Tibial nerve (tissue), 3 donors: ENCODE measurements at regions not wholly inside any gene's neighbourhood (a gene's known extent, or its start where the extent isn't known, plus 50 kb on each side); places are given as distances from the start of the nearest gene placed in this dataset.
A peak's percentile ranks its signal among the peaks of the same experiment; 100 is the strongest.

Experiments used
- POLR2A ChIP-seq, 2 donors: fragments of 450-650 bp; IDR thresholded peaks; one replicate each; pipeline ENCODE4 v1.6.1; 2017; ENCODE audit warnings: antibody characterized with exemption in 2 of 2, mild to moderate bottlenecking in 2 of 2, moderate library complexity in 2 of 2
- TF ChIP-seq, protein P1 (sequence below), 5 experiments: fragments of 200-600 bp in 3 of 5; fragments of 450-650 bp in 2 of 5; sonication (generic) in 3 of 5; IDR thresholded peaks; one replicate each; pipeline ENCODE4 v1.5.1; 2016 to 2019; ENCODE audit warnings: antibody characterized with exemption in 5 of 5, mild to moderate bottlenecking in 3 of 5, moderate library complexity in 2 of 5

DNA sequence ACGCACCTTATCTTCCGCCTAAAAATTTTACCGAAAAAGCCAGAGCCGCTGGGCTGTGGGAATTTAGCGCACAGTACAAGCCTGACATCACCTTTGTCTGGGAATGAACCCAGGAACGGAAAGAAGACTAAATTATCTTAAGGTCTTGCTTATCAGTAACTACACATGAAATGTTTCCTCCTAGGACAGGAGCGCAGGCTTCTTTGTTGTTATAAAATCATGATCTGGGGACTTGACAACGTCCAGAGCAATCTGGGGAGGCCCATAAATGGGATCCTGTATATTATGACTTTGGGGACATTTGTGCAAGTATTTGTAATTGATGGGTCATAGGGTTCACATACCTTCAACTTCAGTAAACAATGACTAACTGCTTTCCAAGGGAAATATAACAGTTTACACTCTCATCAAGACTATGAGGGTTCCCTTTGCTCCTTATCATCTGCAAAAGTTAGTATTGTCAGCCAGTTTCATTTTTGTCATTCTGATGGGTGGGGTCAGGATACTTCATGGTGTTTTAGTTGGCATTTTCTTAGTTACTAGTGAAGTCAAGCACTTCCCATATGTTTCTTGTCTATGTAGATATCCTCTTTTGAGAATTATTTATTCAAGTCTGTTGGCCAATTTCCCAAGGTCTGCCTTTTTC lies 213.9 kb upstream of the PFN2 start:
- TF ChIP-seq, protein P1, sequence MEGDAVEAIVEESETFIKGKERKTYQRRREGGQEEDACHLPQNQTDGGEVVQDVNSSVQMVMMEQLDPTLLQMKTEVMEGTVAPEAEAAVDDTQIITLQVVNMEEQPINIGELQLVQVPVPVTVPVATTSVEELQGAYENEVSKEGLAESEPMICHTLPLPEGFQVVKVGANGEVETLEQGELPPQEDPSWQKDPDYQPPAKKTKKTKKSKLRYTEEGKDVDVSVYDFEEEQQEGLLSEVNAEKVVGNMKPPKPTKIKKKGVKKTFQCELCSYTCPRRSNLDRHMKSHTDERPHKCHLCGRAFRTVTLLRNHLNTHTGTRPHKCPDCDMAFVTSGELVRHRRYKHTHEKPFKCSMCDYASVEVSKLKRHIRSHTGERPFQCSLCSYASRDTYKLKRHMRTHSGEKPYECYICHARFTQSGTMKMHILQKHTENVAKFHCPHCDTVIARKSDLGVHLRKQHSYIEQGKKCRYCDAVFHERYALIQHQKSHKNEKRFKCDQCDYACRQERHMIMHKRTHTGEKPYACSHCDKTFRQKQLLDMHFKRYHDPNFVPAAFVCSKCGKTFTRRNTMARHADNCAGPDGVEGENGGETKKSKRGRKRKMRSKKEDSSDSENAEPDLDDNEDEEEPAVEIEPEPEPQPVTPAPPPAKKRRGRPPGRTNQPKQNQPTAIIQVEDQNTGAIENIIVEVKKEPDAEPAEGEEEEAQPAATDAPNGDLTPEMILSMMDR (IDR thresholded peaks at IDR 0.05), result peak in 1 of 5 experiments; percentile 1
- no peak for TF ChIP-seq POLR2A (IDR thresholded peaks at IDR 0.05)
